IPS DF 4.7 (cell line): ENCODE measurements at regions not wholly inside any gene's neighbourhood (a gene's known extent, or its start where the extent isn't known, plus 50 kb on each side); places are given as distances from the start of the nearest gene placed in this dataset.

Source experiments
- DNase-seq: peaks from one replicate; pipeline ENCODE4 v3.0.0-alpha.2; 2013; ENCODE audit warnings: low spot score; ENCODE audit errors: extremely low read depth

DNA sequence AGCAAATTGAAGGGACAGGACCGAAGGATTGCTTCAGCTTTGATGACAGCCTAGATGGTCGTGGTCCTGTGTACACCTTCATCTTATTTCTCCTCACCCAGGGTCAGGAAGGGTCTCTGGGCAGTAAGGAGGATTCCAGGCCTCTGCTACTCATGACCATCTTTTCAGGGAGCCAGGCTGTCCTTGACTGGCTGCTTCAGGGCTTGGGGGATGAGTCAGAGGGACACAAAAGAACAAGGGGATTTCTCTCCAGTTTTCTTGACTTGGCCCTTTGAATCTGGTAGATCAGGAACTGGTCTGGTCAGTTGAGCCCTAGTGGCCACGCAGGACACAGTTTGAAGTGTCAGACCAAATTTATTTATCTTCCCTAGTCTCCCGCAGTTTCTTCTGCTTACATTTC lies 402.1 kb upstream of the CHD6 start:
- DNase-seq, result no peak

DNA sequence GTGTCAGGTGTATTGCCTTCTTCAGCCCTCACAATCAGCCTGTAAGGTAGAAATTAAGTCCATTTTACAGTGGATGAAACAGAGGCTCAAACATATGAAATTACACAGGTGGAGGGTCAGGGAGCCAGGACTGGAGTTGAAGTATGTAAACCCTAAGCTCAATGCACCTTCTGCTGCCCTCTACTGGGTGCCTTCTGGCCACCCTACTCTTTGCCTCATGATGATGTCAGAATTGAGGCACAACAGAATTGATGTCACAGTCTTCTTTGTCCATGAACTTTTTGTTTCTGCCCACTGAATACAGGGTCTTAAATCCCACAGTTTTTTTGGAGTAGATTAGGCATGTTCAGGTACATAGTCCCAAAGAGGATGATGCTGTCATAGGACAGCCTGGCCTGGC lies 400.8 kb upstream of the CHD6 start:
- no peak for DNase-seq

DNA sequence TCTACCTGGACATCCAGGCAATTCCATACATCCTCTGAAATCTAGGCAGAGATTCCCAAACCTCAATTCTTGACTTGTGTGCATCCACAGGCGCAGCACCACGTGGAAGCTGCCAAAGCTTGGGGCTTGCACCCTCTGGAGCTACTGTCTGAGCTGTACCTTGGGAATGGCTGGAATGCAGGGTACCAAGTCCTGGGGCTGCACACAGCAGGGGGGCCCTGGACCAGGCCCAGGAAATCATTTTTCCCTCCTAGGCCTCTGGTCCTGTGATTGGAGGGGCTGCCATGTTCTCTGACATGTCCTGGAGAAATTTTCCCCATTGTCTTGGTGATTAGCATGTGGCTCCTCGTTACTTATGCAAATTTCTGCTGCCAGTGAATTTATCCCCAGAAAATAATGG lies 391.9 kb upstream of the CHD6 start:
- DNase-seq, result no peak

DNA sequence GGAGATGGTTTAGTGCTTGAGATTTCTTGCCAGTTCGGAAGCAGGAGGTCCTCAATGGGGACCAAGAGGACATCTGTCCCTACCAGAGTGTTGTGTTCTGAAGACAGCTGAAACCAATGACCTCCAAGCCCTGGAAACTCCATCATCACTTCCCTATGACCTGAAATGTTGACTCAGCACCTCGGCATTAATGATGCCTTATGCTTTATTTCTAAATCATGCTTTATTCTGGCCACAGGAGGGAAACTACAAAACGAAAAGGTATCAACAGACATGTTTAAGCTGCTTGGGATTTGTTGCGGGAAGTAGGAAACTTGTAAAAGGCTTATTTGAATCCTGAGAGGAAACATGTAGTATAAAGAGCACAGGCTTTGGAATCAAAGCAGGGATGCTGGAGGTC lies 389.1 kb upstream of the CHD6 start:
- DNase-seq, result no peak

GRCh38 chr20:42005211-42005610 lies 387.0 kb upstream of the CHD6 start:
- DNase-seq, result no peak

DNA sequence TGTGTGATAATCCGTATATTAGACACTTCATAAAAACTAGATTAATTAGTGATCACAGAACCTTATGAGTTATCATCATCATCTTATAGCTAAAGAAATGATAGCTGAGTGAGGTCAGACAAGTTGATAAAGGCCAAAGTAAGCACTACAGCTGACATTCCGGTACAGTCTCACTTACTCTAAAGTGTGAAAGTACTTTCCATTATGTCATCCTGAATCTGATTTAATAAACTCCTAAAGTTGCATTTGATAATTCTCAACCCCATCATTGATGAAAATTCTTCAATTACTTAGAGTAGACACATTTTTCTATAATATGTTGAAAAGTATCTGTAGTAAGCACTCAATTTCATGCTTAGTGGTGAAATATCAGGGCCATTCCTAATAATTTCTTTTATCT lies 385.2 kb upstream of the CHD6 start:
- DNase-seq, result no peak

DNA sequence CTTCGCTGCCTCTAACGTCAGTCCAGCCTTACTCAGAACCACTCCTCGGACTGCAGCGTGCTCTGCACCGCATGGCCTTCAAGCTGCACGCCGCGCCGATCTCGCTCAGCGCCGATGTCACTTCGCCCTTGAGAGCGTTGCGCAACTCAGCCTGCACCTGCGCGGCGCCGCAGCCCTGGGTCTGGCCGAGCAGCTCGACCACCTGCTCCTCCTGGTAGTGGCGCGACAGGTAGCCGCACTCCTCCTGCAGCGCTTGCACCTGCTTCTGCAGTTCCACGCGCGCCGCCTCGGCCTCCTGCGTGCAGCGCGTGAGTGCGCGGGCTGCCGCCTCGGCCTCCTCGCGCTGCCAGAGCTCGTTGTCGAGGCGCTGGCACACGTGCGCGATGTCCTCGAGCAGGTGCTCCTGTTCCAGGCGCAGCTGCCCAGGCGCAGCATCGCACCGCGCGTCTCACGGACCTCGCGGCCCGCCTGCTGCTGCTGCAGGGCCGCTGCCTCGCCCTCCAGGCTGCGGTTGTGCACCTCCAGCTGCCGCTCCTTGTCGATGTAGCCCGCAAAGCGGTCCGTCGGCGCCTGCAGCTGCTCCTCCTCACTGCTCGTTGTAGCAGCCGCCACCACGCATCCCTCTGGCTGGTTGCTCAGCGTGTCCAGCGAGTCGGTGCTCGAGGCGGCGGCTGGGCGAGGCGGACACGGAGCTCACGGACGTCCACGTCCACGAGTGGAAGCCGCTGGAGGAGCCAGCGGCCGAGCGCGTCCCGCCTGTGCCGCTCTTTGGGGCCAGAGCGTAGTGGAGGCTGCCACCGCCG lies 380.6 kb upstream of the CHD6 start:
- no peak for DNase-seq

- DNase-seq, result no peak
Observed at GRCh38 chr20:41996951-41997350, 378.8 kb upstream of the CHD6 start.

DNA sequence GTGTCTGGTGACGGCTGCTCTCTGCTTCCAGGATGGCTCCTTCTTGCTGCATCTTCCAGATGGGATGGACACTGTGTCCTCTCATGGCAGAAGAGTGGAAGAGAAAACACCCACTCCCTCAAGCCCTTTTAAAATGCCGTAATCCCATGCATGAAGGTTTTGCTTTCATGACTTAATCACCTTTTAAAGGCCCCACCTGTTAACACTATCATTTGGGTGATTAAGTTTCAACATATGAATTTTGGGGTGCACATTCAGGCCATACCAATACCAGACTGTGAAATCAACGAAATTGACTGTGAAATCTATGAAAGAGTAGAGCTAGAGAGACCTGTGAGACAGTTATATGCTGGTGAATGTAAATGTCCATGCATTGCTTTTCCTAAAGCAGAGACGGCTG lies 374.3 kb upstream of the CHD6 start:
- DNase-seq, result no peak

- DNase-seq, result no peak
Observed at GRCh38 chr20:41991412-41991811, 373.2 kb upstream of the CHD6 start.

GRCh38 chr20:41989935-41990635 lies 371.9 kb upstream of the CHD6 start:
- DNase-seq, result no peak

DNA sequence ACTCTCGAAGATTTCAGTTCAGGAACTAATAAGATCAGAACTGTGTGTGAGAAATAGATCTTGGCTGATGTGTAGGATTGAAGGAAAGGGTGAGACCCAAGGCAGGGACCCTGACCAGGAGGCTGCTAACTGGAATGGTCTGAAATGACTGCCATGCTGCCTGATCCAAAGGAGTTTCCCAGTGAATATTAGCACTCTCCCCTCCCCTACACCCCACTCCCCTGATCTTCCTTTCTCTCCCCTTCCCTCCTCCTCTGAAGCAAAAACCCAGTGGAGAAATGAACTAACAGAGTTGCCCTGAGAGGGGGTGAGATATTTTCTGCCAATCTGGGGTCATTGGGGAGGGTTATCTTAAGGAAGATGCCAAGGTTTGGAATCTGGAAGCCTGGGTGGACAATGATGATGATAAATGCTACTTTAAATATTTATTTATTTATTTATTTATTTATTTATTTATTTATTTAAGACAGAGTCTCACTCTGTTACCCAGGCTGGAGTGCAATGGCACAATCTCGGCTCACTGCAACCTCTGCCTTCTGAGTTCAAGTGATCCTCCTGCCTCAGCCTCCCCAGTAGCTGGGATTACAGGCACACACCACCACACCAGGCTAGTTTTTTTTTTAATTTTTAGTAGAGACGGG lies 371.0 kb upstream of the CHD6 start:
- DNase-seq, result no peak

- no peak for DNase-seq
Observed at GRCh38 chr20:41984031-41984430, 365.9 kb upstream of the CHD6 start.

- no peak for DNase-seq
Observed at GRCh38 chr20:41983159-41983558, 365.0 kb upstream of the CHD6 start.

GRCh38 chr20:41981746-41982145 lies 363.6 kb upstream of the CHD6 start:
- no peak for DNase-seq

- no peak for DNase-seq
Observed at GRCh38 chr20:41978875-41979274, 360.7 kb upstream of the CHD6 start.

- no peak for DNase-seq
Observed at GRCh38 chr20:41978246-41978790, 360.1 kb upstream of the CHD6 start.

DNA sequence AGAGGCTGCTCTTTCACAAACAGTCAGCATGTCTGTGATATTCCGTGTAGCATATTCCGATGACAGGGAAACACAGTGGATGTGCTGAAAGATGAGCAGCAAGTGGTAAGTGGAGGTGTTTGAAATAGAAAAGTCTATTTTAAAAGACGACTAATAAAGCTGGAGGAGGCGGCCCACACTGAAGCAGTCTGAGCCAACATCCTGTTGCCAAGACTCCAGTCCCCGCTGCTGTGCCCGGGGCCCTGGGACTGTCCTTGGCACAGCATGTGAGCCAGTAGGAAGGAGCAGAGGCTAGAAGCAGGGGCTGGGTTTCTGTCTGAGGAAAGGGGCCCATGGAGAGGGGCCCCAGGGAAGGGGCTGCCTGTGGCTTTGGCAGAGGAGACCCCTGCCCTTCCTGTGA lies 351.5 kb upstream of the CHD6 start:
- DNase-seq, result no peak

DNA sequence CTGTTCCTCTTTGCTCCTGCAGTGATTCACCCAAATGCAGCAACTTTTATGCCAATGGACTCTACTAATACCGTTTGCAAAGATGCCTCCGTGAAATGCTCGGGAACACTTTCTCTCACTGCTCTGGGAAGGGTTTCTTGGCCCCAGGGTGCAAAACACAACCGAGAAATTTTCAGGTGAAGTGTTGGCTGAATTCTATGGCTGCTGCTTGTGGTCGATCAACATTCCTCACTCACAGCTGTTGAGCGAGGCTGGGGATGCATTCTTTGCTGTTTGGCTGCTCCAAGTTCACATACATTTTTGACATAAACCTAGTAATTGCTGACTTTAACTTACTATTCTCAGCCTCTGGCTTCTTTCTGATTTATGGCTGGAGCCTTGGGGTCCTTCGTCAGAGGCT lies 342.0 kb upstream of the CHD6 start:
- no peak for DNase-seq

- DNase-seq, result no peak
Observed at GRCh38 chr20:41958391-41958790, 340.2 kb upstream of the CHD6 start.

GRCh38 chr20:41956338-41957074 lies 338.3 kb upstream of the CHD6 start:
- peak; percentile 19 for DNase-seq

- DNase-seq, result no peak
Observed at GRCh38 chr20:41952166-41952565, 334.0 kb upstream of the CHD6 start.
